SK-N-MC (cell line): ENCODE measurements at regions not wholly inside any gene's neighbourhood (a gene's known extent, or its start where the extent isn't known, plus 50 kb on each side); places are given as distances from the start of the nearest gene placed in this dataset.

ENCODE experiments used
- EZH2 ChIP-seq: fragments of 200-600 bp; sonication (generic); IDR thresholded peaks from one replicate; pipeline ENCODE4 v1.6.1; 2017; ENCODE audit warnings: antibody characterized with exemption
- POLR2AphosphoS5 ChIP-seq: IDR thresholded peaks from 2 replicates; pipeline ENCODE4 v1.6.1; 2012; ENCODE audit warnings: mild to moderate bottlenecking, low read depth, low read length, borderline replicate concordance

DNA sequence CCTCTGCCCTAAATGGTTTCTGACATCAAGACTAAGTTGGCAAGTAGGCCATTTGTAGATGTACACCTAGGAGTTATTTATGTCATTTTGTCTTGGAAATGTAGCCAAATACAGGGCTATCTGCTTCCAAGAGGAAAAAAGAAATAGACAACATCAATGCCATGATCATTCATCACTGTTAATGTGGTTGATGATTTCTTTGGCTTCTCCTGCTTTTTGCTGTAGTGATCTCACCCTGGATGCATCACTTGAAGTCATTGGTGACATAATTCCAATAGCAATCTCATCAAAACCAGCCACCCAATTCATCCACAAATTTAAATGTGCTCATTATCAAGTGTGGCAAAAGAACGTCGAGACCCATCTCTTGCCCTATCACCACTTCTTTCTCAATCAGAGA, 222.6 kb upstream of the PPARGC1A start:
- TF ChIP-seq POLR2AphosphoS5 (no peak), EZH2 (no peak)
